HG03060 (cell line): ENCODE measurements at regions not wholly inside any gene's neighbourhood (a gene's known extent, or its start where the extent isn't known, plus 50 kb on each side); places are given as distances from the start of the nearest gene placed in this dataset.
"Not testable (repeated sequence)": the region's sequence is repeated elsewhere in the genome, so short reads cannot be mapped to it uniquely, and the experiment has no call there.

Experiments used
- ATAC-seq: cut with Tn5 transposase; IDR thresholded peaks from one replicate; pipeline ENCODE4 v1.9.1; 2021; ENCODE audit warnings: low read depth, moderate number of reproducible peaks; ENCODE audit not compliant: unreplicated experiment

DNA sequence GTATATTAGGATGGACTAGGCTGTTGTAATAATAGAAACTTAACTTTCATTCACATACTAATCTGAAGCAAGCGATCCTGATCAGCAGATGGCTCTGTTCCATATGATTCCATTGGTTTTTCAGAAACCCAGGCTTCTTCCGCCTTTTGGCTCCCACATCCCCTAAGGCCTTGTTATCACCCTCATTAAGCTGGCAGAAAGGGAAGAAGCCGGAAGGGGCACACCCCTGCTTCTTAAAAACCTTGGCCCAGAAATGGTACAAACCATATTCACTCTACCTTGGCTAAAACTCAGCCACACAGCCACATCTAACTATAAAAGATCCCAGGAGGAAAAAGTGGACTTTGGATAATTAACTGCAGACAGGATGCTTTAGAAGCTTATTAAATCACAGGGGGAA is 329.2 kb downstream of the PCNX1 start:
- ATAC-seq = no peak

DNA sequence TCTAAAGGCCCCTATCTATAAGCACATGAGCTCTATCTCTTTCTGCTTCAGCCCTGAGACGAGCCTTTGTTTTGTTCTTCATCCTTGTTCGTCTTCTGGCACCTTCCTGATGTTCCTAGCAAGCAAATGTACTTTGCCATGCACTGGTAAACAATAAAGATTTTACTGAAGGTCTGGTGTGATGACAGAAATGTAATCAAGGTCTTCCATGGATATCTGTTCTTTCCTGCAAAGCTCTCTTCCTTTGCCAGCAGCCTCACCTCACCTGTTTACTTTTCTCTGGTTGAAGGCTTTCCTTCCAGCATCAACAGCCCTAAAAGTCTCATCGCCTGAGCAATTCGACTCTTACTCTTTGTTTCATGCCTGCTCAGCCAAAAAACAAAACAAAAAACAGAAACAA is 330.3 kb downstream of the PCNX1 start:
- ATAC-seq = no peak

DNA sequence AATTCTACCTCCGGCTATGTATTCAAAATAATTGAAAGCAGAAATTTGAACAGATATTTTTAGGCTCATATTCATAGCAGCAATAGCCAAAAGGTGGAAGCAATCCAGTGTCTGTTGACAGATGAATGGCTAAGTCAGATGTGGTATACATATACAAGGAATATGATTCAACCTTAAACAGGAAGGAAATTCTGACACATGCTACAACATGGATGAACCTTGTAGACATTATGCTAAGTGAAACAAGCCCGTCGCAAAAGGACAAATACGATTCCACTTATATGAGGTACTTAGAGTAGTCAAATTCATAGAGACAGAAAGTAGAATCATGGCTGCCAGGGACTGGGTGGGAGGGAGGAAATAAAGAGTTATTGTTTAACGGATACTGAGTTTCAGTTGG is 331.6 kb downstream of the PCNX1 start:
- no peak for ATAC-seq

DNA sequence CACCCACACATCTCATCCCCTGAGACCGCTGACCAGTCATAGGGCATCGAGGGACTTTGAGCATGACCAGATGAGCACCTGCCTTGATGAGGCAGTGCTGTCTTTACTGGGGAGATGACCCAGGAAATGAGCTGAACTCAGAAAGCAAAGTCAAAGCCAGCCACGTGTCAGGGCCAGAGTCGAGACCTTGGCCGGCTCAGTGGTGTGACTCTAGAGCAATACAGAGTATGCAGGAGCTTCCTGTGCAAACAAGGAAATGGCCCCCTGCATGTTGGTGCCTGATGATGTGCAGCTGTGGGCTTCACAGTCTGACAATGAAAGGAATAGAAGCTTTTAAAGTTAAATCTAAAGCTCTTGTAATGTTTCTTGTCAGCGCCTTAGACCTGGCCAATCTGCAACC is 332.9 kb downstream of the PCNX1 start:
- no peak for ATAC-seq

DNA sequence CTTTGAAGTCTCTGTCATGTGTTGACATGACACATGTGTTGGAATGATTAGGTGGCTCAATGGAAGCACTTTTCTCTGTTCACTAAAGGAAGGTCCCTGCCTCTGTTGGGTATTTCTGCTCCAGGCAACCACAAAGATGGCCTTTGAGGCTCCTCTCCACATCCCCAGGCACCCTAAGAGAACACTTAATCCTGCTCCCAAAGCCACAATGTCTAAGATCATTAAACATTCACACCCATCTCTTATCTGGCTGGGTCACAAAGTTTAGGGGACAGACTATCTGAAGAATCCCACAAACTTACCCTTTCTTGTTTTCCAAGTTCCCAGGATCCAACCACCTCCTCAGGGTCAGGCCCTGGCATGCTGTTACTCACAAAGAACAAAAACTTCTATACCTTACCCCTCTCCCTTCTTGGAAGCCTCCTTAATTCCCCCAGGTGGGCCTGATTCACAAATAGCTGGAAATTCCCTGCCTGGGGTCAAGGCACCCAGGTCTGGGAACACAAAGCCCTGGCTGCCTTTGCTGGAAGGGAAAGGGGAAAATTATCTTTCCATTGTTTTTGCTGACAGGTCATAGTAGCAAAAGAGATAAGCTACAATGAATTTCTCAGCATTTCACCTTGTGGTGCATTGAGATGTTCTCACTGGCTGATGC is 333.7 kb downstream of the PCNX1 start:
- no peak for ATAC-seq

DNA sequence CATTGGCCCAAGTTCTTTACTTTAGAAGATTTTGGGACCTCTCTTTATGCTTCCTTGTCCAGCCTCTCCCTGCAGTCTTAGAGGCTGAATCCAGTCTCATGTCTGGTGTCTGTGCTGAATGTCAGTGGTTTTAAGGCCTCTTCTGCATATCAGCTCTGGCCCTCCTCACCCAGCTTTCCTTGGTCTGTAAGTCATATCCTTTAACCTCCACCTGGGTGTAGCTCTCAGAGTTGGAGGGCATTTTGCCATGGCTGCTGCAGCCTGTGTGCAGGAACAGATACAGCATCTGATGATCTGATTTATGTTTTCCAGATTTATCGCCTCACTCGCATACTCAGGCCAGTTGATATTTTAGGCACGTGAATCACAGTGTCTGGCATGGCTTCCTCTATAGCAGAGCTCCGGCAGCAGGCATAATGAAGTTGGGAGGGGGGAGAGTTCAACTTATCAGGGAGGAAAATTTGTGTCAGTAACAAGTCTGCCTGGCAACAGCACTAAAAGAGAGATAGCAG is 335.0 kb downstream of the PCNX1 start:
- ATAC-seq = no peak

DNA sequence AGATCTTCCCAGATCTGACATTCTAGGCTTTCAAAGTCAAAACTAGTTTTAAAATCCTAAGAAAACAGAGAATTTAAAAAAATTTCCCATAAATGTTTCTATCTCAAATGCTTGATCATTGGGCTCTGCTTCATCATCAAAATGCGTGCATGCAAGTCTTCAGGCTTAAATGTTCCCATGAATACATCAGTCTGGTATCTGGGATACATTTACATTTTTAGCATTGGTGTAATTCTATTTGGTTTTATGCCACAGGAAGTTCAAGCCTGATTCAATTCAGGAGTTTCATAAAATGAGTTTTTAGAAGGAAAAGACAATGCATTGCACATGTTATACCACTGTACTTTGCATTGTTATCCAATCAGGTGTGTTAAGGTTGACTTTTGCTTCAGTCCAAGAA is 336.4 kb downstream of the PCNX1 start:
- no peak for ATAC-seq

DNA sequence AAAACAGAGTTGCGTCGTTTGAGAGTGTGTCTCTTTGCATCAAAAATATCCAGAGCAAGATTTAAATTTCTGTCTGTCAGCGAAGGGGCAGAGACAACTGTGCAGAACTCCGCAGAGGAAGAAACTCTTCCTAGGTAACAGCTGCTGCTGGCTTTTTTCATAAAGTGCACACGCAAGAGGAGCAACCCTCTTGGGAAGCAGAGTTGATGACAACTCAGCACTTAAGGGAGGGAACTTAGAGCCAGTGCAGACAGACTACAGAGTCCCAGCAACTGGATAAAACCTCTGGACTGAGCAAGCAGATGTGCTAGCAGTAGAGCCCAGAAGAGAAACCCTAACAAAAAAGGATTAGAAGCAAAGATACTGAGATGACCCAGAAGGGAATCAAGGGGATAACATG is 337.1 kb downstream of the PCNX1 start:
- ATAC-seq = no peak

DNA sequence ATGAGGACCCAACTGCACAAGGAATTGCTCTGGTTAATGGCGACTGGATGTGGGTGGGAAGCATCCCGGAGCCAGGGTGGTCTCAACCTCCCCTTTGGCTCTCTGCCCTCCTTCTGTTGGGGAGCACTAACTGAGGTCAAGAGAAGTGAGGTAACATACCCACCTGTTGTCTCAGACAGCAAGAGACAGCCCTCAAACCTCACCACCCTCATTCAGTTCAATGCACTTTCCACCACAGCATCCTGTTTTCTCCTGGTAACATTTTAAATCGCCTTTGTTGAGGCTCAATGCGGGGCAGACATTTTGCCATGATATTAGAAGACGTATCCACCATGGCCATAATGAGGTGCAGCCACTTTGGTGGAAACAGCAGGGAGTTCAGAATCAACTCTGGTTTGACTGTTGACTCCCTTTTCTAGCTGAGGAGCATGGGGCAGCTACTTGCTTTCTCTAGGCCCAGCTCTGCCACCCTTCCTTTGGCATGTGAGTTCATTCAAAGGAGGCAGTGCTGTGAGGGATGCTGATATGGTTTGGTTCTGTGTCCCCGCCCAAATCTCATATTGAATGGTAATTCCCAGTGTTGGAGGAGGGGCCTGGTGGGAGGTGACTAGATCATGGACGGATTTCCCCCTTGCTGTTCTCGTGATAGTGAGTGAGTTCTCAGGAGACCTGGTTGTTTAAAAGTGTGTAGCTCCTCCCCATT is 338.6 kb downstream of the PCNX1 start:
- ATAC-seq = no peak

DNA sequence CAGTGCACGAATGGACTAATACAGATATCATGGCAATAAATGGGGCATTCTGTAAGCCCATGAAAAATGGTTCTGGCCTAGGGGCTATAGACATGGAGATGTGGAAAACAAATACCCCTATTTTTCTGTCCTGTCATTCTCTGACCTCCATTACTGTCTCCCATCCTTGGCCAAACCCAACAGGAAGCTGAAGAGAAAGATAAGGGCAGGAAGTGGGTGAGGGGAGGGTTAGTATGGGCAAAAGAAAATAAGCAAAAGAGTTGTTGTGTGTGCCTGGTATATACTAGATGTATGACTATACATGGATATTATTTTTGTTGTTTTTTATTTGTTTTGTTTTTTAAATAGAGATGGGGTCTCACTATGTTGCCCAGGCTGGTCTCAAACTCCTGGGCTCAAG is 339.3 kb downstream of the PCNX1 start:
- ATAC-seq = no peak

DNA sequence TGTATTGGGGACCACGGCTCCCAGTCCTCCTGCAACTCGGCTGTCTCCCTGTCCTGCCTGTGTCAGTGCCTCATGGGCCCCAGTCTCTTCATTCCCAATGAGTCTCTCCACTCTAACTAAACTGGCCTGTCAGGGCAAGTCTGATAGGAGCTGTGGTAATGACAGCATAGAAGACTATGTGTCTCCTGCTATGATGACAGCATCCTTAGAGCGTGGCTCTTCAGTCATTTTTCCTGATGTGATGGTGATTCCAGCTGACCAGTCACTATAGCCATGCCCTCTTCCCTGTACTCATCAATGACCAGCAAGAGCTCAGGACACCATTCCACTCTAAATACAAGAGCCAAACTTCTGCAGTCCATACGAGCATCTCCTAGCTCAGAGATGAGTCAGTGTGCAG is 339.8 kb downstream of the PCNX1 start:
- no peak for ATAC-seq

DNA sequence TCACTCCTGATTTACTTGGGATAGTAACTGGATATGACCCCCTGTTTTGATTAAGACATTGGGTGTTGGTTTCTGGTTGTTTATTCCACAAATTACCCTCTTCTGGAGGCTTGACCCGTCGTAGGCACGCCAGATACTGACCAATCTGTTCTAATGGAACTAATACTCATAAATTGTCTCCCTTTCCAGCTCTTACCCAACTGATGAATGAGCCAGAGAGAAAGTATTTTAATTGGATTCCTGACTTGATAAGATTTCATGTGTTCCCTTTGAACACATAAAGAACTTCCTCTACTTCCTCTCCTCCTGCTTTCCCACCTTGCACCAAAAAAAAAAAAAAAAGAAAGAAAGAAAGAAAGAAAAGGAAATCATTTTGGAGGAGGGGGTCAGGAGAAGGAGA is 340.9 kb downstream of the PCNX1 start:
- no peak for ATAC-seq

DNA sequence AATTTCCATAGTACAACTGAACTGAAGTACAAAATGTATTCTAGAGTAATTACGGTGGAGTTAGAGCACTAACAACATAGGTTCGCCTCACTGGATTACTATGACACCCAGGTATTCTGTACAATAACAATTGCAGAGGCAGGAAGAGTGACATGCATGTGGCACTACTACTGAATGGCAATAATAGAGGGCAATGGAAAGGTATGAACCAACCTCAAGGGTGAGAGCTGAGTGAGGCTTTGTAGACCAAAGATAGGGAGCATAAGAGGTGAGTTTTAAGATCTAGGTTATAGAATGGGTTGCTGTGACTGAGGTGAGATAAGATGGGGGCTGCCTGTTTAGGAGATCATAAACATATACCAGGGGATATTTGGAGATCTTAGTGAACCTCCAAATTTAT is 343.1 kb downstream of the PCNX1 start:
- no peak for ATAC-seq

DNA sequence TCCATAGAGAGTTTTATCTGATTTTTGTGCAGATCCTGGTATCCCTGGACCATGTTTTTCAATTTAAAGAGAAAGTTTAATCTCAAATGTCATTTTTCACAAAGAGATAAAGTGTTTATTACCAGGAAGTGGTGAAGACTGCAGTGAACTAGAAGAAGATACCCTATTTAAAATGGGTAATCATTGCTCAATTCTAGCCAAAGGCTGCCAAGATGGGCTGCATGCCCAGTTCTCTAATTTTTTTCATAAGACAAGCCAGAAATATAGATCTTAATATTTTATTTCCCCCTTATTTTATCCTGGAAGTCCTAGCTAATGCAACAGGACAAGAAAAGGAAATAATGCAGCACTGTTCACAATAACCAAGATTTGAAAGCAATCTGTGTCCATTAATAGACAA is 343.5 kb downstream of the PCNX1 start:
- no peak for ATAC-seq

DNA sequence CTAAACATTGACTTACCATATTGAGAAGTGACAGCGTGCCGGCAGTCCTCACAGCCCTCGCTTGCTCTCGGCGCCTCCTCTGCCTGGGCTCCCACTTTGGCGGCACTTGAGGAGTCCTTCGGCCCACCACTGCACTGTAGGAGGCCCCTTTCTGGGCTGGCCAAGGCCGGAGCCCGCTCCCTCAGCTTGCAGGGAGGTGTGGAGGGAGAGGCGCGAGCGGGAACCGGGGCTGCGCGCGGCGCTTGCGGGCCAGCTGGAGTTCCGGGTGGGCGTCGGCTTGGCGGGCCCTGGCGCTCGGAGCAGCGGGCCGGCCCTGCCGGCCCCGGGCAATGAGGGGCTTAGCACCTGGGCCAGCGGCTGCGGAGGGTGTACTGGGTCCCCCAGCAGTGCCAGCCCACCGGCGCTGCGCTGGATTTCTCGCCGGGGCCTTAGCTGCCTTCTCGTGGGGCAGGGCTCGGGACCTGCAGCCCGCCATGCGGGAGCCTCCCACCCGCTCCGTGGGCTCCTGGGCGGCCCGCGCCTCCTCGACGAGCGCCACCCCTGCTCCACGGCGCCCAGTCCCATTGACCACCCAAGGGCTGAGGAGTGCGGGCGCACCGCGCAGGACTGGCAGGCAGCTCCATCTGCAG is 346.9 kb downstream of the PCNX1 start:
- not testable (repeated sequence) for ATAC-seq

DNA sequence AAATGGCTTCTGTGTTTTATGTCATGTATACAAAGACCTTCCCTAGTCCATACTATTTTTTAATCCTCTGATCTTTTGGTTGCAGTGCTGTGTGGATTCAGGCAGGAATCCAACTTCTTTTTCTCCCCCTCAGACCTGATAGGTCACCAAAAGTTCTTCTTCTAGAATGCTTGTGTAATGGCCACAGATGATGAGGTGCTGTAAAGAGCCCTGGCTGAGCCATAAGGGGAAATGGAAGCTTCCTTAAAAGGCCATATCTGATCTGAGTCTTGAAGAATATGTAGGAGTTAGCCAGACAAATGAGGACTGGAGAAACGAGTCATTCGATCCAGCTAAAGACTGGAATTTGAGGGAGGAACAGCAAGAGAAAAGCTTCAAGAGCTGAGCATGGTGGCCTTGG is 353.9 kb downstream of the PCNX1 start:
- no peak for ATAC-seq

DNA sequence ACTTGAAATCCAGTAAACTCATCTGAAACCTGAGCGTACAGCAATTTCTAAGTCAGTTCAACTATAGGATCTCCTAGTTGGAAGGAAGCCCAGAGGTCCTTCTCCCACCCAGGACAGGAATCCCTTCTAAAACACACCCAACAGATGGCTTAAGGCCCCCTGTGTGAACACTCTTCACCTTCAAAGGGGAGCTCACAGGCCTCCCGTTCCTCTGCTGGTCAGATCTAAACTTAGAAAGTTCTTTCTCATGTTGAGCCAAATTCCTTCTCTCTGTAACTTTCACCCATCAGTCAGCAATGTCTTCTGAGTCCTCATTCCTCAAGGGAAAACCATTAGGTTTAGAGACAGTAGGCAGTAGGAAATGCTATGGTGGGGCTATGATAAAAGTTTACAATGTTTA is 355.2 kb downstream of the PCNX1 start:
- no peak for ATAC-seq

DNA sequence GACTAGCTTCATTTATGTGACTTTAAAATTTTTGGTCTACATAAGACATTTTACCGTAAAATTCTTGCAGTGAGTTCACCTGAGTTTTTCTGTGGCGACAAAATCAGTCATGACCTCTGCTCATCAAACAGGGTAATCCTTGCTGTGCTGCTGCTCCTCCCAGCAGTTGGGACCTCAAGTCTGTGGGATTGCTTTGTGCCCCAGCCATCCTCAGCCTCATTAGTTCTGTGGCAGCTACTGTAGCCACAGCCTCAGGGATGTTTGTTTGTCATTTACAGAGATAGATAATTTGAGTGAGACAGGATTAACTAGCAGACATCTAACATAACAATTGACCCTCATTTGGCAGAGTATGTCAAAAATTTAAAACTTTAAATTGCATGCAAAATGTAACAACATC is 357.0 kb downstream of the PCNX1 start:
- no peak for ATAC-seq

DNA sequence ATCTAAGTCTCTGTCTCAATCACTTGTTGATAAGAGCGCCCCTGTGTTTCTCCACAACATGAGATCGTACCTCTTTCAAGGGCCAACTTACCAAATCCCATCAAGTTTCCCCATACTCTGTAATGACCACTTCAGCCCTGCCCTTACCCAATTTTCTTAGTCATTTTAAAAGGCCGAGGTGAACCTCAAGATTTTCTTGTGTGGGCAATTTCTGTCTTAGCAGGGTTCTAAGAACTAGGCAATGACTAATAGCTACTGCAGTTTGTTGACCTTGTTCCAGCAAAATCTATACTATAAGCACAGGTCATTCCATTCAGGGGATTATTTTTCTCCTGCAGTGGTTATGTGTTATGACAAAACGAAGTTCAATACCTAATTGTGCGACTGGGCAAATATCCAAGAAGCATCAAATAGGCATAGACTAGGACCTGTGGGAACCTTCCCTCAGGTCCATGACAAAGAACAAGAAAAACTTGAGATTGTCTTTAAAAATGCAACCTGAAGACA is 359.8 kb downstream of the PCNX1 start:
- no peak for ATAC-seq

DNA sequence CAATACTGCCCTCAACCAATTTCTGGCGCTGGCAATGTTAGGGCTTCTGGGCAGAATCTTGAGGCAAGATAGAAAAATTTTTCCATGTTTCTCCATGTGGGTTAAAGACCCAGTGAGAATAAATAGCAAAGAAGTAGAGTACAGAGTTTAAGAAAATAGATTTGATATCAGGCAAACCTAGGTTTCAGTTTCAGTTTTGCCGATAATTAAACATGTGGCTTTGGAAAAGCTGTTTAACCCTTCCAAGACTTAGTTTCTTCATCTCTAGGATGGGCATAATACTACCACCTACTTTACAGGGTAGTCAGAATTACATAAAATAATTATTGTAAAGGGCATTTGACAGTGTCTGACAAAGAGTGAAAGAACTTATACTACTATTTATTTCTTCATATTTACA is 360.4 kb downstream of the PCNX1 start:
- ATAC-seq = no peak

DNA sequence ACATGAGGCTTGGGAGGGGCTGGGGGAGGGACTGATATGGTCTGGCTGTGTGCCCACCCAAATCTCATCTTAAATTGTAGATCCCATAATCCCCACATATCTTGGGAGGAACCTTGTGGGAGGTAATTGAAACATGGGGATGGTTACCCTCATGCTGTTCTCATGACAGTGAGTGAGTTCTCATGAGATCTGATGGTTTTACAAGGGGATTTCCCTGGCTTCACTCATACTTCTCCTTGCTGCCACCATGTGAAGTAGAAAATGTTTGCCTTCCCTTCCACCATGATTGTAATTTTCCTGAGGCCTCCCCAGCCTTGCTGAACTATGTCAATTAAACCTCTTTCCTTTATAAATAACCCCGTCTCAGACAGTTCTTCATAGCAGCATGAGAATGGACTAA is 362.9 kb downstream of the PCNX1 start:
- ATAC-seq = no peak
